ENCODE measurements at regions not wholly inside any gene's neighbourhood (a gene's known extent, or its start where the extent isn't known, plus 50 kb on each side); places are given as distances from the start of the nearest gene placed in this dataset.

DNA sequence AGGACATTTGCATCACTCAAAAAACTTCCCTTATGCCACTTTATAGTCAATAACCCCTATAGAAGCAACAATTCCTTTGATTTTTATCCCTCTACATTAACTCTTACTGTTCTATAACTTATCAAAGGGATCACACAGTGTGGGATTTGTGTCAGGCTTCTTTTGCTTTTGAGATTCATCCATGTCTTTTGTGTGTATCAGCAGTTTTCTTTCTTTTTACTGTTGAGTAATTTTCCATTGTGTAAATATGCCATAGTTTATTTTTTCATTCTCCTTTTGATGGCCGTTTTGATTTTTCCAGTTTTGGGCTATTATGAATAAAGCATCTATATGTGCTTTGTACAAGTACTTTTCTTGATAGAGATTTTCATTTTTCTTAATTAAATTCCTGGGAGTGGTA, 657.9 kb downstream of the EPM2A start:
- TF ChIP-seq, protein P1, sequence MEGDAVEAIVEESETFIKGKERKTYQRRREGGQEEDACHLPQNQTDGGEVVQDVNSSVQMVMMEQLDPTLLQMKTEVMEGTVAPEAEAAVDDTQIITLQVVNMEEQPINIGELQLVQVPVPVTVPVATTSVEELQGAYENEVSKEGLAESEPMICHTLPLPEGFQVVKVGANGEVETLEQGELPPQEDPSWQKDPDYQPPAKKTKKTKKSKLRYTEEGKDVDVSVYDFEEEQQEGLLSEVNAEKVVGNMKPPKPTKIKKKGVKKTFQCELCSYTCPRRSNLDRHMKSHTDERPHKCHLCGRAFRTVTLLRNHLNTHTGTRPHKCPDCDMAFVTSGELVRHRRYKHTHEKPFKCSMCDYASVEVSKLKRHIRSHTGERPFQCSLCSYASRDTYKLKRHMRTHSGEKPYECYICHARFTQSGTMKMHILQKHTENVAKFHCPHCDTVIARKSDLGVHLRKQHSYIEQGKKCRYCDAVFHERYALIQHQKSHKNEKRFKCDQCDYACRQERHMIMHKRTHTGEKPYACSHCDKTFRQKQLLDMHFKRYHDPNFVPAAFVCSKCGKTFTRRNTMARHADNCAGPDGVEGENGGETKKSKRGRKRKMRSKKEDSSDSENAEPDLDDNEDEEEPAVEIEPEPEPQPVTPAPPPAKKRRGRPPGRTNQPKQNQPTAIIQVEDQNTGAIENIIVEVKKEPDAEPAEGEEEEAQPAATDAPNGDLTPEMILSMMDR (IDR thresholded peaks at IDR 0.05): no peak
- TF ChIP-seq EZH2 (IDR thresholded peaks at IDR 0.05; ENCODE audit: borderline replicate concordance, insufficient read depth, low read depth, low read length, poor library complexity, severe bottlenecking): no peak
